ENCODE measurements at regions not wholly inside any gene's neighbourhood (a gene's known extent, or its start where the extent isn't known, plus 50 kb on each side); places are given as distances from the start of the nearest gene placed in this dataset.
A peak's percentile ranks its signal among the peaks of the same experiment; 100 is the strongest.
"Not testable (repeated sequence)": the region's sequence is repeated elsewhere in the genome, so short reads cannot be mapped to it uniquely, and the experiment has no call there.

DNA sequence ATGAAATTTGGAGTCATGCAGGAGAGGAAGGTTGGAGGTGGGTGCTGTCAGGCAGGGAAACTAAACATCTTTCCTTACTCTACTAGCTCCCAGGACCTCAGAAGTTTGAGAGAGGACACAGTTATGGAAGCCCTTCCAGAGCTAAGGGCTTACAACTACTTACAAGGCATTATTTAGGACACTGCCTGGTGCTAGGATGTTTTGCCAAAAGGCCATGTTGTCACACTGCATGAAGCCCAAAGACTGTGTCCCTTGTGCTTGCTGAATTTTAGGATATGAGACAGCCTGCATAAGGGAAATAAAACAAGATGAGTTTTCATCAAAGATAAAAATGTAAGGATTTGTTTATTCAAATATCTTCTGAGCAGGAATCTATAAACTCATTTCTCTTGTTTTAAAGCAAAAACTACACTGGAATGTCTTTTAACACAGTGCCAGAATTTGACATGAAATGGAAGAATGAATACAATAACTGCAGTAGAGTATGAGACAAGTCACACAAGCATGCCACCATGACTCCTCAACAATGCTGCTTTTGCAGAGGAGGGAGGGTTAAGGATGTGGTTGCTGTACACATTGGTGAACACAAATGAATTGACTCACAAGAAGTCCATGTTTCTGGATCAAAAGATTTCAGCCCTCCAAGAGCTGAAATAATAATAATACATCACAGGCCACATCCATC is 258.4 kb downstream of the SPRY2 start:
- no peak for DNase-seq (ENCODE audit: low spot score)

DNA sequence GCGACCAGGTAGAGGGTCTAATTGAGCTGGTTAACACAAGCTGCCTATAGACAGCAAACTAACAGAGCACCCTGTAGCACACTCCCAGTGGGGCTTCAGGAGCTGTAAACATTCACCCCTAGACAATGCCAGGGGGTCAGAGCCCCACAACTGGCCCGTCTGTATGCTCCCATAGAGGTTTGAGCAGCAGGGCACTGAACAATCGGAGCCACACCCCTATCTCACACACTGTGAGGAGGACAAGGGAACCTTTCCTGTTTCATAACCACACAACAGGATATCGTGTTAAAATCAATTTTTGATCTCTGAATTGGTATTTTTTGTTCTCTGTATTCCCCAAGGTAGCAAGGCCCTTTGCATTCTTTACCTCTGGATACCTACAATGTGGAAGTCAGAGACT is 266.1 kb downstream of the SPRY2 start:
- no peak for DNase-seq (ENCODE audit: low spot score)

DNA sequence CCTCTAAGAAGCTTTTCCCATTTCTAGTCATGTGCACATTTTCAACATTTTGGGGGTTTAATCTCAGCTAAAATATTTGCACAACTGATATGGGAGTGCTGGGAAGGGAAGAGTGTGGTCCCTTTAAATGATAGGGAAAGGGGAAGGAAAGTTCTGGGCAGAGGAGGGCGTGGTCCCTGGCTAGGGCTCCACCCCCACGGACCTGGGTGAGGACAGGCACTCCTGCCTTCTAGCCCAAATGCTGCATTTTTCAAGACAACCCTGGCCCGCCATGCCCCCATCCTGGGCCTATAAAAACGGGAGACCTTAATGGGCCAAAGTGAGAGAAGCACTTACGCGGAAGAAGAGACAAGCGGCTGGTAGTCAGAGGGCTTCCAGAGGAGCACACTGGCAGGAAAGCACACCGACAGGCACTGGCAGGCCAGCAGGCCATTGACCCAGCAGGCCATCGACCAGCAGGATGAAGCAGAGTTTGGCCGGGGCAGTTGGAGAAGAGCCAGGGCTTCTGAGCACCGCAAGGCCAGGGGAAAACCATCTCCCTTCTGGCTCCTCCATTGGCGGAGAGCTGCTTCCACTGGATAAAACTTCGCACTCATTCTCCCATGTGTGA is 266.7 kb downstream of the SPRY2 start:
- DNase-seq (ENCODE audit: low spot score): no peak

DNA sequence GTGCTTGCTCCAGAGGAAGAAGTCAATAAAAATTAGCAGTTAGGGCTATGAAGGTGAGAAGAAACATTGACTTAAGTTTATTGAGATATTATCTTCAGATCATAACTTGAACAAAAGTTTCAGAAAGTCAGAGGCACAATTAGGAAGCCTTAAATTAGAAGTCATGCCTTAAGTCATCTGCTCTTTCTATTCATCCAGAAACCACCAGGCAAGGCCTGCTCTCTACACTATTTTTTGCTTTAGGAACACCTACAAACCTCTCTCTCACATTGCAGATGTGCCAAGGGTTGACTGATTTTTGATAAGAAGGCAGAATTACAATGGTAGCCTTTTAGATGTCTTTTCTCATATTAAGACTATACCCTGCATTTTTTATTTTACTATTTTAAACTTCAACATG is 268.7 kb downstream of the SPRY2 start:
- DNase-seq (ENCODE audit: low spot score): no peak

DNA sequence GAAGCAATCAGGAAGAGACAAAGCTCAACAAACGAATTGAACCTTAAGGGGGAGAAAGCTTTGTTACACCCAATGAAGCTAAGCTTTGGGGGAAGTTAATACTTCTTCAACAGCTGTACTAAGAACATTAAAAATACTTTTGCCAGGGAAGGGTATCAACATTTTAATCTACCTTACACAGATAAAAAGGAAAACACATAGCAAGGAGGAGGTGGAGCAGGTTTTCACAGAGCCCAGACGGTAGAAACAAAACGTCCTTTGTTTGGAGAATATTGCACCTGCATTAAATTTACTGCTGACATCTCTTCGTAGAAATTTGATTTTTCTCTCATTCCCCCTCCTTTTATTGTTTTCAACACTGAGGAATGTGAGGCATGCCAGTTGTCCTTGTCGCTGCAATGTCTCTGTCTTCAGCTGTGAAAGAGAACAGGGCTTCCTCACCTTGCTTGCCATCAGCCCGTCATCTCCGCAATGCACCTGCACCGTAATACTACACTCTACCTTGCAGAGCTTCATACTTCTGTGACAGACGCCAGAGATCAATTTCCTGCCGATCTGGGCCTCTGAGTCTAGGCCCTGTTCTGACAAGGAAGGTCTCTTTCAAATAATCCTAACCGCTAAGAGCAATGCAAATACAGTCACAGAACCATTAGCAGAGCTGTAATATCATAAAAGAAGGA is 270.8 kb downstream of the SPRY2 start:
- no peak for DNase-seq (ENCODE audit: low spot score)

DNA sequence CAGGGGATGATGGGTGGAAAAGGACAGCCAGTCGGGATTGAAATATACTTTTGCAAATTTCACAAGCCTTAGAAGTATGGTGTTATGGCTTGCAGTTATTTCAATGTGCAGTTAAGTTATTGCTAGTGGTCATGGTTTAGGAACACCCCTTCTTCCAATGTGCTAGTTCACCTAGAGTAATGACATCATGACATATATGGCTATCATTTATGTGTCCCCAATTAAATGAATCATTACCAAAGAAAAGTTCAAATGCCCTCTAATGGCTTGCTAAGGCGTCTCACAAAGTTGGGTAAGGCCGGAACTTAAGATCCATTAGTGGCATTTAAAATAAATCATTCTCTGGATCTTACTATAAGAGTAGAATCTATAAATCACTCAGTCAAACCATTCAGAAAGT is 271.6 kb downstream of the SPRY2 start:
- DNase-seq (ENCODE audit: low spot score): no peak

DNA sequence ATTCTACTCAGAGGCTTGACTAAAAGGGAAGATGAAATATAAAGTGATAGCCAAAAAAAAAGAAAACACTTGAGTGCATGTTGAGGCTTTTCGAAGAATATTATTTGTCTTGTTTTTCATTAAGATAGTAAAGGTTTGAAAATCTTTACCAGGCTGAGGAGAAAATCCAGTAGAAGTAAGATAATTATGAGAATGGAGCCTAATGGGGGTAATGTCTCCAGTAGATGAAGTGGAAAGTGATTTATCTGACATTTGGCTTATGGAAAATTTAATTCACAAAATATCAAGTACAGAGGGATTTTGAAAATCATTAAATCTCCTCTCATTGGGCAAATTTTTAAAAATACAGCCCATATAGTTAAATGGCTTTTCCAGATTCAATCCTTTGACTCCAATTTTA is 274.9 kb downstream of the SPRY2 start:
- no peak for DNase-seq (ENCODE audit: low spot score)

DNA sequence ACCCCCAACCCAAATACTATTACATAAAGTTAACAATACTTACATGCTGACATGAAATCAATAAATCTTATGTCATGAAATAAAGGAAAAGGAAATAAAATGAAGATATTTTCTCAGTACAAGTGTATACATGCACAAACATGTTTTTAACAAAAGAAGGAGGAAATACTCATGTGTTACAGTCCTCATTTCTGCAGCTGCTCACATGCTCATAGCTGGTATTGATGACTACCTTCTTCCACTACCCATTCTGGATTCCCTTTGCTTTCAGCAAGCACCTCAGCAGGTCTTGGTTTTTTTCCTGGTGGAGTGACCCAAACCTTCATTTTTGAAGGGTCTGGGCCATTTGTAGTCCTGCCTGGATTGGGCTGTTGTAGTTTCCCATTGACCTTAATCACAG is 278.5 kb downstream of the SPRY2 start:
- not testable (repeated sequence) for DNase-seq (ENCODE audit: low spot score)

DNA sequence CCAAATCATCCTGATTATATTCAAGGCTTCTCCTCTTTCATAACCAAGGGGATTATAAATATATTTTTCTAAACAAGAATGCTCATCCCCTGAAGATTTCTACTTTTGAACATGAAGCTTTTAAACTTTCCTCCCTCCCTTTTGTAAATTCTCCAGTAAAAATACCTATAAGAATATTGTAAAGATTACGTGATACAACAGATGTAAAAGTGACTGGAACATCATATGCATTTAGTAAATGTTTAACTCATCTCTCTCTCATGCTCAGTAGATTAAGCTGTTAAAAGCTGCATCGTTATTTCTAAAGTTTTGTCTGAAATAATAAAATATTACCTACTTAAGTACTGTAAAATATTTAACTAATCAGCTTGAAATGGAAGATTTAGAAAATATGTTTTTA is 281.1 kb downstream of the SPRY2 start:
- no peak for DNase-seq (ENCODE audit: low spot score)

DNA sequence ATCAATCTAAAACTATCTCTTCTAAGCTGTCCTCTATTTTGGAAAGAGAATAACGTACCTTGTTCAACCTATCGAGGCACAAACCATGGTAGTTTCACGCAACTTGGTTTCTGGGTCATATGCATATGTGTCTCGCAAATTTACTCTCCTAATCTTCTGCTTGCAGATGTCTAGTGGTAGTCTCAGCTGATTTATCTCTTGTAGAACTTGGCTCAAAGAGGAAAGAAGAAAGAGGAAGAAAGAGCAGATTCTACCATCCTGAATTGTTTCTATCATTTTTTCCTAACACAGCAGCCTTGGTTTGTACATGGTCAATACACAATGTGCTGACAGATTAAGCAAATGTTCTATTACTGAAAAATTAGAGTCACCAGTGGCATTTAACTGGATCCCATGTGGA is 282.3 kb downstream of the SPRY2 start:
- no peak for DNase-seq (ENCODE audit: low spot score)

DNA sequence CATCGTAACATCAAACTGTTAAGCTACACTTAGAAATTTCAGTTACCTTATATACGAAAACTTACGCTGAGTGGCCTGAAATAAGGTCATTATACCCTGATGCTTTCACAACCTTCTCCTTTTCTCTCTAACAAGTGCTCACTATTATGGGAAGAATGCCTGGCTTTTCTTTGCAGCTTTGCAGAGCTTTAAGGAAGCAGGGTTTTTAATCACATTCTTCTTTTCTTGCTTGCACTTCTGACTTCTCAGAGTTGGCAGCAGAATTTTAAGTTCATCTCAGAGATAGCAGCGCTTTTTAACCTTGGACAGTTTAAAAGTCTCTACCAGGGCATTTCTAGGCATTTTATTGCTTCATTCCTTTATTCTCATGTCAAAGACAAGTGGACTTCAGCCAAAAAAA is 285.1 kb downstream of the SPRY2 start:
- DNase-seq (ENCODE audit: low spot score): no peak

DNA sequence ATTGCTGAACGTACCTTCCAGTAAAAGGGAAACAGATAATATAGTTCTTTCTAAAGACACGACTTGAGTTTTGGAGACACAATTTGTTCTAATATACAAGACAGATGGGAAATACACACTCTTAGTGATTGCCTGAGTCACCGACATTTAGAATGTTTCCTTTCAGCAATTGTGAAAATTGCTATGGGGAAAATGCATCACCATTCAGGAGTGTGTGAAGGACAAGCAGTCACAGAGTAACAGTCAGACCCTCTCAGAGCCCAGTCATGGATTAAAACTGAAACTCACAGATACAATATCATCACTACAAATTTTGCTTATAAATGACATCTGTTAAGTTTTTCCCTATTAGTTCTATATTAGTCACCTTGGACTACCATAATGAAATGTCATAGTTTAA is 286.1 kb downstream of the SPRY2 start:
- DNase-seq (ENCODE audit: low spot score): no peak

DNA sequence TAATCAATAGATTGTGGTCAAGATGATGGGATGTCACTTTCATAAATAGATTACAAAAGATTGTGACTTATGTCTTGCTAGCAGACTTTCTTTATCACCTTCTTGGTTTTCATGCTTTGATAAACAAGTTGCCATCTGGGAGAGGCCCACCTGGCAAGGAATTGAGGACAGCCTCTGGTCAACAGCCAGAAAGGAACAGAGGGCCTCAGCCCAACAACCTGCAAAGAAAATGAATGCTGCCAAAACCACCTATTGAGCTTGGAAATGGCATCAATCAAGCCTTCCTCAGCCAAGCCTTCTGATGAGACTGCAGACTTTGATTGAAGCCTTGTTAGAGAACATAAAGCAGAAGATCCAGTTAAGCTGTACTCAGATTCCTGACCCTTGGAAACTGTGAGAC is 288.6 kb downstream of the SPRY2 start:
- DNase-seq (ENCODE audit: low spot score): no peak

DNA sequence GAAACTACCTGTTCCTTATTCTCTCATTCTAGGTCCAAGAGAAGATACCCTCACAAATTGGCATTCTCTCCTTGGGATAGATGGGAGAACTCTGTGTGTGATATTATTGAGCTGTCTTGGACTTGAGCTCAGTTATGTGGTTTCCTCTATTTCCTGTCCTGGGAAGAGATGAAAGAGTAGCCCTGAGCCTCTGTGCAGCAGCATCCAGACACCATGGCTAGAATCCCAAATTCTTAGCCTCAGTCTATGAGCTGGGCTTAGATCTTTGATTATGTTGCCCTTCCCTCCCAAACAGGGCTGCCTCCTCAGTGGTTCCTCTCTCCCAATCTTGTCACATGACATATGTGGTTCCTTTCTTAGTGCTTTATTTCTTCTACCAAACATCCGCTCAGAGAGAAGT is 290.7 kb downstream of the SPRY2 start:
- DNase-seq (ENCODE audit: low spot score): no peak

DNA sequence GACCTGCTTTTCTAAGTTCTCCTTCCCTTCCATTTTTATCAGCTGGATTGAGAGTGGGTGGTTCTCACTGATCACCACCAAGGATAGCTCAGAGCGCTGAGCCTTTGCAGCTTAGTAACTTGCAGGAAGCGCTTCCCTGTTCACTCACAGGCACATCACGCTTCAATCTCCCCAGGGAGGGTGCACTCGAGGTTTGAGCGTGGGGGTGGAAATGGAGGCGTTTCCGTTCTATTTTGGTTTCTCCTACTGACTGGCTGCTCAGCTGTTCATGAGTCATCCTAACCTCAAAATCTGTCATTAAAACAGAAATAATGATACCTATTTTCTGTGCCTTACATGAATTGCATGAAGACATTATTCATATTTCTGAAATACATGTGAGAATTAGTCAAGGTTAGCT is 292.1 kb downstream of the SPRY2 start:
- peak; percentile 13 for DNase-seq (ENCODE audit: low spot score)

DNA sequence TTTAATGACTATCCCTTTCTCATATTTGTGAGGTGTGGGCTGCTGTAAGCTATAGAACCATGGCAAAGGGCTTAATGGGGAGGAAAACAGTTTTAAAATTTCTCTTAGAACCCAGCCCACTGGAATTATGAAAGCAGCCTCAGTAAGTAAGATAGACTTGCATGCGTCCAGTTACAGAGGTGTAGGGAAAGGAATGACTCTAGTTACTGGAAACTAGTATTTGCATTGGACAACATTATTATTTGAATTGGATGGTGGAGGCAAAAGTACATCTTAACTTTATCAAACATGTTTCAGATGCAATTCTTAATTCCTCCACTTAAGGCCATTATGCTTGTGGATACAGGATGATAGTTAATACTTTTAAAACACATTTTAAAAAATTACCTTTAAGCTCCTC is 292.9 kb downstream of the SPRY2 start:
- no peak for DNase-seq (ENCODE audit: low spot score)

DNA sequence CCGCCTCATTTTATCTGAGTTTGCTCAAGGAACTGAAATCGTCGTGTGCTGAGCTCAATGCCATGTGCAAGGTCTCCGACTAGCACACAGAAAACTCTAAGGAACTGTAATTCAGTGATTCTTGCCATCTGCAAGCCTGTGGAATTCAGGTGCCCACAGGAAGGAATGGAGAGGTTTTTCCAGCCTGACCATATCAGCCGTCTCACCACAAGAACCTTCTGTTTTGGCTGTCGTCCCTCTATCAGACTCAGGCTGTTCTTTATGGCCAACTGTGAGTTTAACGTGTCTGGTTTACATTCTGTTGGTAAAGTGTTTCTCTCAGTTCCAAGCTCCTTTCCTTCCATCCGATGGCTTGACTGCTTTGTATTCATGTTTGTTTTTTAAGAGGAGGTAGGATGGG is 293.5 kb downstream of the SPRY2 start:
- no peak for DNase-seq (ENCODE audit: low spot score)

DNA sequence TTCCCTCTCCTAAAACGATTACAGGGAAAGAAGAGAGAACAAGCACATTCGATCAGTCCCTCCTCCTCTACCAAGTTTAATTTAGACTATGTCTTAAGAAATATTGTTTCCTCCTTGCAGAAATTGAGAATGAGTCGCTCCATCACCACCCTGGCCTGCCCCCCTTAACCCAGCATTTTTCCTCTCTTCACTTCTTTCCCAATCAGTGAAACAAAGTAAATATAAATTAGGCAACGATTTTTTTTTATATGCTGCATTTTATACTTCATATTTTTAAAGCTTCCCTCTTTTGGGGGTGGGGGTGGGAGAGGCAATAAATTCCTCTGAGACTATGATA is 300.0 kb downstream of the SPRY2 start:
- no peak for DNase-seq (ENCODE audit: low spot score)

DNA sequence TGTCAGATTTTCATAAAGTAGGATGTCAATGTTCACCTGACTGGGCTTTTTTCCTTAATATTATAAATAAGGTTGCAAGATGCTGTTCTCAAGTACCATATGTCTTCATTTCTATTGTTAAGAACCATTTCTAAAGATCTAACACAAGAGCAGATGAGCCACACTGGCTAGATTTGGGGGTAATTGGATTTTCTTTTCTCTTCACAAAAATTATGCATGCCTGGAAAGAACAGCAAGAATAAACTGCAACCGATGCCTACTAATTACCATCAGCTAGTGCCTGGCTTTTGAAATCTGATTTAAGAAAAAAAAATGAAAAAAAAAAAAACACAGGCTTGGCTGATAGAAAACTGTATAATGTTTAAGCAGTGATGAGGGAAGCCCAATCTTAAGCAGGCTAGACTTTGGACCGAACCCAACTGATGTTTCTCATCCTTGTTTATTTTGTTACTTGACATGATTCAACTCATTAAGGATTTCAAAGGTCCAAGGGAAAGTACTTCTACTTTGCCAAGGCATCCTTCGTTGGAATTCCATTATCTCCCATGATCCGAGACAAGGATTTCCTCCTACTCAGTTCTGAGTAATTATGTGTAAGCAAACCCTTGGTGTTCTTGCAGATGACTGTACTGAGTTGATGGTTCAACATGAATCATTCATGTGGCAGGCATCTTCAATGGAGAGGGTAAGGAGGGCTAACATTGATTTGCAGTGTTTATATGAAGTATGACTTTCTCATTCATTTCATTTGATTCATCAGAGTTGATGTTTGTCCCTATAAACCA is 300.5 kb downstream of the SPRY2 start:
- DNase-seq (ENCODE audit: low spot score): no peak

DNA sequence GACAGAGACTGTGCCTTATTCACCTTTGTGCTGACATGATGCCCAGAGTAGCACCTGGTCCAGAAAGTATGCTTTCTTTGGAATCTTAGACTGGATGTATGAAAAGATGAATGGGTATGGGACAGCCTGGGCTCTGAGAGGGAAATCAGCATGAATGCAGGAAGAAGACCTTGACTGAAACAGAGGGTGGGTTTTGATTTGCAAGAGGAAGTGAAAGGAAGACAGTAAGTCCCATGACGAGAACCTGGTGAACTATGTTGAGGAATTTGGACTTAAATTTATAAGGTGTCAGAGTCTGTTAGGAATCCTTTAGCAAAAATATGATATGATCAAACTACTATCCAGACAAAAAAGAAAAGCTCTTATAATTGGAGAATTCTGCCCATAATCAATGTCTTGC is 301.9 kb downstream of the SPRY2 start:
- DNase-seq (ENCODE audit: low spot score): no peak

DNA sequence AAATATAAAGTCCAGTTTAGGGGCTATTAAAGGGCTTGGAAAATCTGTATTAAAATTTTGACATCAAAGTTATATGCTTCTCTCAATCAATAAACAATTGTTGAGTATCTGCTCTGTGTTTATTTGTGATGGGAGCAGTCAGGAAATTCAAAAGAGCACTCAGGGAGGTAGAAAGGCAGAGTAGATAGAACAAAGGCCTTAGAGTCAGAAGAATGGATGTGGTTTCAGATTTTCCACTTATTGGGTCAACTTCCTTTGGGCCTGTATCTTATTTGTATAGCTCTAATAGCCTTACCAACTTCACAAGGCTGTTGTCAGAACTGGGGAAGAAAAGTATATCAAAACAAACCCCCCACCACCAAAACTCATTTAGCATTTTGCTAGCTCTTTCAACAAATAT is 302.6 kb downstream of the SPRY2 start:
- no peak for DNase-seq (ENCODE audit: low spot score)

DNA sequence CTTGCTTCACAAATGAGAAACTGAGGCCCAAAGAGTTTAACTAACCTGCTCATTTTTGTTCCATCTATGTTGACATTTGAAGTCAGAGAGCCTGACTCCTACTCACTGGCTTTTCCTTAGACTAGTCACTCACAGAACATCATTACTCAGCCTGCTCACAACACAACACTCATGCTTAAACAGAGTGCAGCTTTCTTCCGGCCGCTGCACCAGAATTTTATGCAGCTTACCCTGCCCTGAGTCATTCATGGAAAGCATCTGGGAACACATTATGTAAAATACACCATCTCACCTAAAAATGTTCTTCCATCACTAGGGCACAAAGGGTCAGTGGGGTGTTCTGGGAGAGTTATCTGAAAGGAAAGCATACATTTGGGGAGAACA is 303.4 kb downstream of the SPRY2 start:
- DNase-seq (ENCODE audit: low spot score): no peak

DNA sequence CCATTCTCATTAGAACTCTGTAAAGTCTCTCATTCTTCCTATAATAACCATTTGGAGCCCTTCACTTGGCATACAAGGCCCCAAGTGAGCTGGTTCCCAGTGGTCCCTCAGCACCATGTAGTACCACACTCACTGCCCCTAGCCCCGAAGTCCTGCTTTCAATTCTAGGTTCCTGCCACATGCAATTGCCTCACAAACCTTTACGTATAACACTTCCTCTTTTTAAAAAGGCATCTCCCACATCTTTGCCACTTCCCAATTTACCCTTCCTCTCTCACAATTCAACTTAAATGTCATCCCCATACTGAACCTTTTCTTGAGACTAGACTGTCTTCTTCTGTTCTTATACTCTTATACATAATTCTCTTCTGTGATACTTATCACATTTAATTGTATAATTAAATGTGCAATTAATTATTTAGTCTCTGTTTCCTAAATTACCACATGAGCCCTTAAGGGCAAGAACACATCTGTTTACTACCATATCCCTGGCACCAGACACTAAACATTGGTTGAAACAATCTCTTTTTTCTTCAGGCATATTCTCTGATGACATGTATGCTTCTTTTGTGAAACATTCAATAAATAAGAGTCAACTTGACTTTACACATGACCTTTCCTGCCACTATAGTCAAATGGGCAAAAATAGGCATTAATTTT is 304.0 kb downstream of the SPRY2 start:
- DNase-seq (ENCODE audit: low spot score): no peak
